A673 (cell line): ENCODE measurements at regions not wholly inside any gene's neighbourhood (a gene's known extent, or its start where the extent isn't known, plus 50 kb on each side); places are given as distances from the start of the nearest gene placed in this dataset.
A peak's percentile ranks its signal among the peaks of the same experiment; 100 is the strongest.

Source experiments
- BruUV-seq: library from RNA; stranded (reverse); fragments of 400-500 nt; replicated peaks from 2 replicates; lab custom pipeline; 2021; lab: Mats Ljungman, UMichigan
- CTCF ChIA-PET: fragments of 300-600 bp; sonication (Branson Sonifier 250); formaldehyde crosslinking; loops from one replicate; lab custom pipeline; 2022; ENCODE audit warnings: antibody characterized with exemption; lab: Charles Lee
- POLR2A ChIA-PET: fragments of 300-600 bp; sonication (Branson Sonifier 250); formaldehyde crosslinking; loops from one replicate; lab custom pipeline; 2022; ENCODE audit warnings: antibody characterized with exemption; ENCODE audit not compliant: low non-redundant PET; lab: Charles Lee
- DNase-seq: peaks from one replicate; pipeline ENCODE4 v3.0.0-alpha.2; 2015; ENCODE audit warnings: low spot score
- H3K27ac ChIP-seq: fragments of 200-600 bp; sonication (generic); 2 replicates; pipeline ENCODE4 v1.5.1; 2016; ENCODE audit warnings: mixed run types, low read depth, mild to moderate bottlenecking, mixed read lengths, antibody characterized with exemption, low read length; ENCODE audit not compliant: poor library complexity, severe bottlenecking
- H3K27me3 ChIP-seq: fragments of 200-600 bp; sonication (generic); replicated peaks from 2 replicates; pipeline ENCODE4 v1.6.1; 2017; ENCODE audit warnings: mixed run types, low read depth, mild to moderate bottlenecking, mixed read lengths, antibody characterized with exemption, low read length; ENCODE audit not compliant: insufficient read depth, poor library complexity
- H3K36me3 ChIP-seq: fragments of 200-600 bp; sonication (generic); 2 replicates; pipeline ENCODE4 v1.6.1; 2016; ENCODE audit warnings: mixed run types, mild to moderate bottlenecking, mixed read lengths, antibody characterized with exemption, low read length; ENCODE audit not compliant: insufficient read depth, poor library complexity, severe bottlenecking
- H3K4me1 ChIP-seq: fragments of 200-600 bp; sonication (generic); 2 replicates; pipeline ENCODE4 v1.6.1; 2017; ENCODE audit warnings: mixed run types, mild to moderate bottlenecking, mixed read lengths, antibody characterized with exemption, low read length; ENCODE audit not compliant: insufficient read depth, poor library complexity, severe bottlenecking
- H3K4me3 ChIP-seq: fragments of 200-600 bp; sonication (generic); 2 replicates; pipeline ENCODE4 v1.5.1; 2016; ENCODE audit warnings: low read depth, mixed run types, mild to moderate bottlenecking, mixed read lengths, low read length; ENCODE audit not compliant: poor library complexity, severe bottlenecking
- H3K9me3 ChIP-seq: fragments of 200-600 bp; sonication (generic); 2 replicates; pipeline ENCODE4 v1.6.1; 2016; ENCODE audit warnings: mixed run types, low read depth, mild to moderate bottlenecking, mixed read lengths, antibody characterized with exemption, low read length; ENCODE audit not compliant: poor library complexity, severe bottlenecking
- EZH2 ChIP-seq: fragments of 200-600 bp; sonication (generic); IDR thresholded peaks from 2 replicates; pipeline ENCODE4 v1.6.1; 2017; ENCODE audit warnings: borderline replicate concordance, low read depth, mild to moderate bottlenecking, mixed read lengths, antibody characterized with exemption, low read length; ENCODE audit not compliant: poor library complexity, severe bottlenecking
- intact Hi-C: fragments of 100-400 bp; cut with micrococcal nuclease; formaldehyde crosslinking; loops from one replicate; pipeline ENCODE4 v1.10.0; 2022; ENCODE audit not compliant: unreplicated experiment
- TF ChIP-seq, protein P1 (sequence below): fragments of 300-800, 200-600 bp; sonication (generic); conservative IDR thresholded peaks from 2 replicates; pipeline ENCODE4 v1.5.1; 2017; ENCODE audit warnings: low read depth, mild to moderate bottlenecking, antibody characterized with exemption, low read length, moderate library complexity, mixed read lengths

DNA sequence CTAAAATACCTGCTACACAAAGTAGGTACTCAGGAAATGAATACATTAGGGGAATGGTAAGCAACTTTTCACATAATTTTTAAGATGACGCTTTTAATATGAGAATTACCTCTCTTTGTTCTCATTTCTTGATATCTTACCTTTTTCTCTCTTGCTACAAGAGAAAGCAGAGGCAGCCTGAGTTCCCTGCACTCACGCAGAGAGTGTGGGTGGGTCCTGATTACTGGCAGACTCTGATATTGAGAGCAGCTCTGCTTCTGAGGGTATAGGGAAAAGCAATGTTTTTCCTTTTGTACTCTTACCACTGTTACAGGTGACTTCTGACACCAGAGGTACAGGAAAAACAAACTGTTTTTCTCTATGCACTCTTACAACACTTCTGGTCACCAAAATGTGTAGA lies 420.2 kb upstream of the TMTC1 start:
- no peak overlapping the region for H3K27ac ChIP-seq
- no TSS peak for BruUV-seq
- POLR2A ChIA-PET, result no interaction called here
- intact Hi-C loops, result no loop called here
- no peak overlapping the region for H3K4me3 ChIP-seq
- H3K4me1 ChIP-seq, result no peaks in the 10 kb centered on the region
- H3K9me3 ChIP-seq, result no peaks in the 10 kb centered on the region
- no peaks in the 10 kb centered on the region for H3K36me3 ChIP-seq
- H3K27me3 ChIP-seq, result peaks cover 86% of the 10 kb centered on the region
- no peak for TF ChIP-seq EZH2
- TF ChIP-seq, protein P1, sequence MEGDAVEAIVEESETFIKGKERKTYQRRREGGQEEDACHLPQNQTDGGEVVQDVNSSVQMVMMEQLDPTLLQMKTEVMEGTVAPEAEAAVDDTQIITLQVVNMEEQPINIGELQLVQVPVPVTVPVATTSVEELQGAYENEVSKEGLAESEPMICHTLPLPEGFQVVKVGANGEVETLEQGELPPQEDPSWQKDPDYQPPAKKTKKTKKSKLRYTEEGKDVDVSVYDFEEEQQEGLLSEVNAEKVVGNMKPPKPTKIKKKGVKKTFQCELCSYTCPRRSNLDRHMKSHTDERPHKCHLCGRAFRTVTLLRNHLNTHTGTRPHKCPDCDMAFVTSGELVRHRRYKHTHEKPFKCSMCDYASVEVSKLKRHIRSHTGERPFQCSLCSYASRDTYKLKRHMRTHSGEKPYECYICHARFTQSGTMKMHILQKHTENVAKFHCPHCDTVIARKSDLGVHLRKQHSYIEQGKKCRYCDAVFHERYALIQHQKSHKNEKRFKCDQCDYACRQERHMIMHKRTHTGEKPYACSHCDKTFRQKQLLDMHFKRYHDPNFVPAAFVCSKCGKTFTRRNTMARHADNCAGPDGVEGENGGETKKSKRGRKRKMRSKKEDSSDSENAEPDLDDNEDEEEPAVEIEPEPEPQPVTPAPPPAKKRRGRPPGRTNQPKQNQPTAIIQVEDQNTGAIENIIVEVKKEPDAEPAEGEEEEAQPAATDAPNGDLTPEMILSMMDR, result no peak
- DNase-seq, result no peak
- CTCF ChIA-PET, result no interaction called here

DNA sequence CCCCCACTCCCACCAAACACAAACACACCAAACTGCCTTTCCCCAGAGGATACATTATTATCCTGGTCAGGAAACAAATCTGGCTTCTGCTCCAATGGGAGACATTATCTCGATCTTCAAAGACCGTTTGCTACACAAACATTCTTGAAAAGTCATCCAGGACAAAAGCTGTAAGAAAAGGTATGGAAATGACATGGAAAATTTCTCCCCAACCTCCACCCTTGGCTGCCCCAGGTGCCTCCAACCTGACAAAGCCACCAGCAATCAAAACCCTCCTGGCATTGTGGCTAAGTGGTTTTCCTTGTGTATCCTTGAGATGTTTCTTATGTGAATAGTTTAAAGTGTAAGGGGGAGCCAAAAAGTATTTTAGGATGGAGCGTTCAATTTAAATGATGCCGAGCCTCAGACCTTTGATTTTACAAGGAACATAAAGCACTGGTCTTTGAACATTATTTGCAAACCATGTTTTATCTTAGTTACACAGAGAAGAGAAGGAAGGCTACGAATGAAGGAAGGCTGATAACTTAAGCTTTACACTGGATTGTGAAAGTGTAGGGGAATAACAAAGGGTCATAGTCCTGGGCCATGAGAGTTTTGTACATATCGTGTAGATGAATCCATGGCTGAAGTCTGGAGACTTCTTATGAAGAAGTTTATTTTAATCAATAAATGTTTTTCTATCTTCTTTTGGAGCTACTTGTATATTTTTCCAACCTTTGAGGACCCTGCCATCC lies 418.9 kb upstream of the TMTC1 start:
- intact Hi-C loops, result no loop called here
- TF ChIP-seq EZH2, result no peak
- TF ChIP-seq, protein P1, result no peak
- H3K27me3 ChIP-seq, result peaks cover 88% of the 10 kb centered on the region
- no peak overlapping the region for H3K27ac ChIP-seq
- H3K36me3 ChIP-seq, result no peaks in the 10 kb centered on the region
- H3K4me3 ChIP-seq, result no peak overlapping the region
- BruUV-seq, result no TSS peak
- CTCF ChIA-PET, result no interaction called here
- no peaks in the 10 kb centered on the region for H3K9me3 ChIP-seq
- POLR2A ChIA-PET, result no interaction called here
- no peaks in the 10 kb centered on the region for H3K4me1 ChIP-seq
- no peak for DNase-seq

DNA sequence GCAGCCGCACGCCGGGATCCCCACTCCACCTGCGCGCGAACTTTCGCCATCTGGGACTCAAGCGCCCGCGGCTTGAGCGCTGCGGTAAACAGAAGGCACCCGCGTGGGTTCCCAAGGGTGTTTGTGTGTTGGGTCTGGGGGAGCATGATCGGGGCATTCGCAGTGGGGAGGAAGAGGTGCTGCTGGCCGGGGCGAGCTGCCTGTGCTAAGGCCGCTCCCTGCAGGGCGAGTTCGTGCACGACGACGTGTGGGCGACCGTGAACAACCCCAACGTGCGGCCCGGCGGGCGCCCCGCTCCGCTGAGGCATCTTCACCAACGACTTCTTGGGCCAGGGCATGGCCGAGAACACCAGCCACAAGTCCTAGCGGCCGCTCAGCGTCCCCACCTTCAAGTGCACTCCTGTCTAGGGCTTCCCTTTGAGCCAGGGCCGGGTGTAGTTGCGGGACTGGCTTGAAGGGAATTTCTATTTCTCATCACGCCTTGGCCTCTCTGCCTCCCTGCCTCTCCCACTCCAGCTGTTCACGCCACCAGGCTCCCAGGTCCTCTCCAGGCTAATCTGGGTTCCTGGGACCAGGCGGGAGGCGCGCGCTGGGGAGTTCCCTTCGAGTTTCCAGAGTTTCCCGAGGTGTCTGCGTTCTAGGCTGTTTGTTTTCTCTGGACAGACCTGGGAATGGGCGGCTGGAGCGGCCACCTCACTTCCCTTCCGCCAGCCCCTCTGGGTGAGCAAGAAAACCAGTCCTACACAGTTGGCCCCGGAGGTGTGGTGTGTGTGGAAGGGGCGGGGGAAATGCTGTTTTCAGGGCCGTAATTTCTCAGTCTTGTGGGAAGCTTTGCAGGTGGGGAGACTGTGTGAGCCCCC lies 417.8 kb upstream of the TMTC1 start:
- no peak overlapping the region for H3K4me3 ChIP-seq
- BruUV-seq, result no TSS peak
- no peak for DNase-seq
- intact Hi-C loops, result no loop called here
- no peaks in the 10 kb centered on the region for H3K4me1 ChIP-seq
- ChIA-PET POLR2A (no interaction called here), CTCF (no interaction called here)
- H3K36me3 ChIP-seq, result no peaks in the 10 kb centered on the region
- peaks cover 83% of the 10 kb centered on the region for H3K27me3 ChIP-seq
- no peaks in the 10 kb centered on the region for H3K9me3 ChIP-seq
- no peak overlapping the region for H3K27ac ChIP-seq
- TF ChIP-seq, protein P1, result no peak
- TF ChIP-seq EZH2, result peak; percentile 41
